GM19025 (cell line): ENCODE measurements at regions not wholly inside any gene's neighbourhood (a gene's known extent, or its start where the extent isn't known, plus 50 kb on each side); places are given as distances from the start of the nearest gene placed in this dataset.
"Not testable (repeated sequence)": the region's sequence is repeated elsewhere in the genome, so short reads cannot be mapped to it uniquely, and the experiment has no call there.

Source experiments
- ATAC-seq: cut with Tn5 transposase; IDR thresholded peaks from one replicate; pipeline ENCODE4 v1.9.1; 2021; ENCODE audit warnings: mild to moderate bottlenecking, low read depth, moderate library complexity; ENCODE audit not compliant: unreplicated experiment

DNA sequence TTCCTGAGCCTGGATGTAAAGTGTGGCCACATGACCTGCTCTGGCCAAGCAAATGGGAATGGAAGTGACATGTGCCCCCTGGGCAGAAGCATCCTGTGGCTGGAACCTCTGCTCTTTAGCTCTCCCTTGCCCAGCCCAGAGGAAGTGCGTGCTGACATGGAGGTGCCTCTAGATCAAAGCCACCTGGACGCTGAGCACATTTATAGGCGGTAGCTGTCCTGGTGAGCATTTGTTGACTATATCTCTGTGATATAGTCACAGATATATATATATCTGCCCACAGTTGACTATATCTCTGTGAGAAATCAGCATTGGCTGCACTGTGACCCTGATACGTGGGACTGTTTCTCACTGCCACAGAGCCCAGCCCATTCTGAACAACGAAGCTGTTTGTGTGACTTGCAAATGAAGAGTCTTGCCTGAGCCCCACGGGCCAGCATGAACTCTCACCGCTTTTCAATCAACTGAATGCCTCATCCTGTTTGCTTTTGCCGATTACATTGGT is 118.8 kb downstream of the C16orf95 start:
- ATAC-seq: no peak

DNA sequence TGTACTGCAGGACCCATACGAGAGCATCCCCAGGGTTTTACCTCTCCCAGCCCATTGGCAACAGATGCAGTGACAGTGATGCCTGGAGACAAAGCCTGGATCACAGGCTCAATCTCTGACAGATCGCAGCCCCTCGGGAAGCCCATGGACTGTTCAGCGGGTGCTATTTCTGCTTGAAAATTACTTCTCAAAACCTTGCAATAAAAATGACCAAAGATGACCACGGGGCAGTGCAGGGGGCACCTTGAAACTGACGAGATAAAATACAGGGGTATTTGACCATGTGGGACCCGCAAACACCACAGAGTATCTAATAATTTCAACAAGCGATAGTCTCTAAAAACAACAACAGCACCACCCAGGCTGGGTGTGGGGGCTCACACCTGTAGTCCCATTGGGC is 118.3 kb downstream of the C16orf95 start:
- no peak for ATAC-seq

DNA sequence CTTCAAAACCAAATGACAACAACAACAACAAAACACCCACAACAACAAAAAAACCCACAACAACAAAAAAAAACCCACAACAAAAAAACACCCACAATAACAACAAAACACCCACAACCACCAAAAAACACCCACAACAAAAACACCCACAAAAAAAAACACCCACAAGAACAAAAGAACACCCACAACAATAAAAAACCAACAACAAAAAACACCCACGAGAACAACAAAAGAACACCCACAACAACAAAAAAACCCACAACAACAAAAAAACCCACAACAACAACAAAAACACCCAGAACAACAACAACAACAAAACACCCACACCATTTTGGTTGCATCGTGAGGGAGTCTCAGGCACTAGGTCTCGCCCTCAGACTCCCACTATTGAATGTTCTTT is 117.8 kb downstream of the C16orf95 start:
- no peak for ATAC-seq

DNA sequence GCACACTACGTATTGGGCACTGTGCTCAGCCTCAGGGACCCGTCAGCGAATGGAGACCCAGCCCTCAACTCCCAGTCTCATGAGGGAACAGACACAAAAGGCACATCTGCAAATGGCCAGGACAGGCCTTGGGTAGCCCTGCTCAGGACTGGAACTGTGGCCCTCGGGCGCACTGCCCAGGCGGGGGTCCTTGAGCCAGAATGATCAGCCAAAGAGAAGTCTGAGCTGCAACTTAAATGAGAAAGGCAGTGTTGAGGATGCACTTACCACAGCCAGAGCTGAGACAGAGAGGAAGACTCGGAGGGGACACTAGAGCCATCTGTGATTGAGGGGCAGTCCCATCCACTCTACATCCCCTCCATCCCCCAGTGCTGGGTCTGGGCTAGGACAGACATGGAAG is 117.3 kb downstream of the C16orf95 start:
- ATAC-seq: no peak

DNA sequence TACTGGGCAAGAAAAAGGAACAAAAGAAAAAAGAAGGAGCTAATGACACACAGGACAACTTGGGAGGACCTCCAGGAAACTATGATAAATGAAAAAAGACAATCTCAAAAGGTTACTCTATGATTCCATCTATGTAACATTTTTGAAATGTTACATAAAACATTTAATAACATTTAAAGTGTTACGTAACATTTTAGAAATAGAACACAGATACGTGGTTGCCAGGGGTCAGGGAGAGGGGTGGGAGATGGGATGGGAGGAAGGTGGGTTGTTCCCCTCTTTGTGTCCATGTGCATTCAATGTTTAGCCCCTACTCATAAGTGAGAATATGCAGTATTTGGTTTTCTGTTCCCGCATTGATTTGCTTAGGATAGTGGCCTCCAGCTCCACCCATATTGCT is 116.6 kb downstream of the C16orf95 start:
- ATAC-seq: no peak

- ATAC-seq: no peak
Measured at GRCh38 chr16:87201052-87201451, 116.1 kb downstream of the C16orf95 start.

DNA sequence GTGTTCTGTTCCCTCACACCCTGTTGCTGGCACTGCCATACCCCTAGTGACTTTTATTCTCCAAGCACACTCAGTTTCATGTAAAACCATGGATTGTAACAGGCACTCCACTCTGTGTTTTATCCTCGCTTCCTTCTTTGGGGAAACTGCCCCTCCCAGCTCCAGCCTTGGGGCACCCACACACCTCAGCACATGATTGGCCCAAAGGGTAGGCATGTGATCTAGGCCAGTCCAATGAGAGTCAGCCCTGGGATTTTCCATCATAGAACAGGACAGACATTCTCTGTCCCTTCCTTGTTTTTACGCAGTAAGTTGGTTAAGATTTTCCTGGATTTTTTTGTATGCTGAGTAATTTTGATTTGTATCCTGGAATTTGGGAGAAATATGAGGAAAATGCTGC is 115.4 kb downstream of the C16orf95 start:
- no peak for ATAC-seq

DNA sequence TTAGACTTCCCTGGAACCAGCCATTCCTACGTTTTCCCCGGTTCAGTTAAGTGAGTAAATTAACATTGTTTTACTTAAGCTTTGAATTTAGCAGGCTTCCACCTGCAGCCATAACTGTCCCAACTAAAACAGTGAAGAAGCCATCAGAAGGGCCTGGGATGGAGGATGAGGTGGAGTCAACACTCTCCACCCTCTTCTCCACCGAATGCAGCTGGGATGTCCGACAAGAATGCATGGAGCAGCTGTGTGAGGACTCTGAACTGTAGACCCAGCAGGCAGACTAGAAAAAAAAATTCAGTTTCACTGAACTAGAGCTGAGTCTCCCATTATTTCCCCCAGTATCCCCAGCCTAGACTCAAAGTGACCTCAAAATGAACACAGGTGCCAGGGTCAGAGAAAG is 114.8 kb downstream of the C16orf95 start:
- ATAC-seq: no peak

DNA sequence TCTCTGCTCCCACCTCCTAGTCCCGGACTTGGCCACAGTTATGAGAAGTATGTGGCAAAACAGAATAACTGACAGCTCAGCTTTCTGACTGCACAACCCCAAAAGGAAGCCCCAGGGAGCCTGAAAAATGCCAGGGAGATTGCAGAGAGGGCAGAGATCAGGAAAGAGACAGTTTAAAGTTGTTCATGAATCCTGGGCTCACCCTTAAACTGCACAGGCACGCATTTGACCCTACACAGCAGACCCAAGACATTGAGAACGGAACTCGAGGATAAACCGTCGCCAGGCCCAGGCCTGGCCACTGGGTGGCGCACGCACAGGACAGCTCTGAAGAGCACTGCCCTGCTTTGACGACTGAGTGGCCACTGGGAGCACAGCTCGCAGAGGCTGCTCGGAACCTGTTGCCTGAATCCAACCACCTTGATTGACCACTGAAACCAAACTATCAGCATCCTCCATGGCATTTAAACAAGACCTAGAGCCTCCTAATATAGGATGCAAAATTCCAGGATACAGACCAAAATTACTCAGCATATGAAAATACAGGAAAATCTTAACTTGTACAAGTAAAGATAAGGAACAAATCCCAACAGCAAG is 114.0 kb downstream of the C16orf95 start:
- no peak for ATAC-seq

GRCh38 chr16:87206646-87207451 is 110.3 kb downstream of the C16orf95 start:
- no peak for ATAC-seq

DNA sequence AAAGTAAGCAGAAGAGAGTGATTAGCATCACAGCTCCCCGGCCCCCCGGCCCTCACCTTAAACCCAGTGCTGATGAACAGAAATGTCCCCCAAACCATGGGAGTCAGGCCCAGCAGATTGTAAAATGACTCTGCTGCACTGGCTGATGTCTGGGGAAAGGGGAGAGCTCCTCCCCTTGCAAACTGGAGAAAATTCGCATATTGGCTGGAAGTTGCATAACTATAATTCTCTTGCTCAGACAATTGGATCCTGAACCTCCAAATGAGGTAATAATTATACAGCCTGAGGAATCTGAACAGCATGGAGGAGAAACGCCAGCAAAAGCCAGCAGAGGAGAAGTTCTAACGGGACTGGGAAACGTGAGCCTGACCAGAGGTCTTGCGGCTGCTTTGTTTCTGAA is 109.7 kb downstream of the C16orf95 start:
- ATAC-seq: no peak

DNA sequence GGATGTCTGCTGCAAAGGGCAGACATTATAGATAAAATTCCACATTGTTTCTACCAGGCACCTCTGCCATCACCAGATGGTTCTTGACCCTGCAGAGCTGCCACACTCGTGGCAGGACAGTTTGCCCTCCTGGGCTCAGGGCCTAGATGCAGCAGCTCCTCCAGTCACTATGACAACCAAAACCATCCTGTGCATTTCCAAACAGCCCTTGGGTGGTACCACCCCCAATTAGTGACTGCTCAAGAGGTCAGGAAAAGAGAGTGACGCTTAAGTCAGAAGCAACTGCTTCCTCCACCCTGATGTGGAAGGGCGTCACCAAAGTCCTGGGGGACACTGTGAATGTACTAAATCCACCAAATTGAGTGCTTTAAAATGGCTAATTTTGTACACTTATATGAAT is 109.2 kb downstream of the C16orf95 start:
- no peak for ATAC-seq

DNA sequence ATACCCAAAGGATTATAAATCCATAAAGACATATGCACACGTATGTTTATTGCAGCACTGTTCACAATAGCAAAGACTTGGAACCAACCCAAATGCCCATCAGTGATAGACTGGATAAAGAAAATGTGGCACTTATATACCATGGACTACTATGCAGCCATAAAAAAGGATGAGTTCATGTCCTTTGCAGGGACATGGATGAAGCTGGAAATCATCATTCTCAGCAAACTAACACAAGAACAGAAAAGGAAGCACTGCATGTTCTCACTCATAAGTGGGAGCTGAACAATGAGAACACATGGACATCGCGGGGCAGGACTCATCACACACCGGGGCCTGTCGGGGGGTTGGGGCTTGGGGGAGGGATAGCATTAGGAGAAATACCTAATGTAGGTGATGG is 108.2 kb downstream of the C16orf95 start:
- ATAC-seq: not testable (repeated sequence)

GRCh38 chr16:87209808-87210512 is 107.2 kb downstream of the C16orf95 start:
- ATAC-seq: no peak

DNA sequence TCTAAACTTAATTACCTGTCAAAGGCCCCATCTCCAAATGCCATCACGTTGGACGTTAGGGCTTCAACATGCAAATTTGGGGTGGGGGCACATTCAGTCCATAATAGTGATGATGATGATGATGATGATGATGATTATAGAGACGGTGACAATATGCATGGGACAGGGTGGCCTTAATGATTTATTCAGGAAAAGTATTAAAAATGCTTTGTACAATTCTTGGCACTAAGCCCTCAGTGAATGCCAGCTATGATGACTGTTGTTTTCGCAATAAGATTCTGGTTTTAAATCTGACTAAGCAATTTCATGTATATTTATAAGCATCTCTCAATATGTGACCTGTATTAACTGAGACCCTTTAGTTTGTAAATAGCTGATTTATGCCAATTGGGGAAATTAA is 106.3 kb downstream of the C16orf95 start:
- no peak for ATAC-seq

- ATAC-seq: no peak
Measured at GRCh38 chr16:87212026-87212425, 105.2 kb downstream of the C16orf95 start.

DNA sequence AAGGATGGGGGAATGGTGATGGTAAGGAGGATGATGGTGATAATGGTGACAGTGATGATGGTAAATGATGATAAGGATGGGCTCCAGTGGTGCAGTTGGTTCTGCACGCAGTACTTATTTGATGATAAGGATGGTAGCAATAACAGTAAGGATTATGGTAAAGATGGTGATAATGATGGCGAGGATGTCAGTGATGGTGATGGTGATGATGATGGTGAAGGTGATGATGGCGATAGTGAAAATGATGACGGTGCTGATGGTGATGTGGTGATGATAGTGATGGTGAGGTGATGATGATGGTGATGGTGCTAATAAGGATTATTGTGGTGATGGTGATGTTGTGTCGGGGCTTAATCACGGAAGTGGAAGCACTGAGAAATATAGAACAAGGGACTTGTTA is 103.7 kb downstream of the C16orf95 start:
- ATAC-seq: no peak

DNA sequence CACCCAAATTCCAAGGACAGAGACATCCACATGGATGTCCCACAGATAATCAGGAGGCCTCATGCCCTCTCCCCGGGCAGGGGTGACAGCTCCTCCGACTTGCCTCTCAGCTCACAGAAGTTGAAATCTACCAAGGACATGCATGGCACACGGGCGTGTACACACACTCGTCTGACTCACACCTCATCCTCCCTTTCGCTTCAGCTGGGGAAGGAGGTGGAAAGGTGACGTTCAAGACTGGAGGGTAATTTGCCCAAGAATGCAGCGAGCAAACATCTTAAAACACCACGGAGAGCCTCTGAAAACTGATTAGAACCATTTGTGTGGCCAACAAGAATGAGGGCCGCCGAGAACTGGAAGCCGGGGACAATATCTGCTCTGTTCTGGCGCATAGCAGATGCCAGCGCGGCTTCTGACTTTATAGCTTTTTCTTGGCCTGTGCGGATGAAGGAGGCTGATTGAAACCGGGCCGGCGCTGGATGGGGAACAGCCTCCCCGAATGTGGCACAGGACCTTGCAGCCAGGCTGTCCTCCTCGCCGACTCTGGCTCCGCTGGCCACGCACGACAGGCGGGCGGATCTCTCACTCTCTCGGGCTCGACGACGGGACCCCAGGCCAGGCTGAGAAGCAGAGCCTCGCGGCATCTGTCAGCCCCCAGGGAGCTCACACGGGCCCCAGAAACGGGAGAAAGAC is 100.9 kb downstream of the C16orf95 start:
- ATAC-seq: no peak

DNA sequence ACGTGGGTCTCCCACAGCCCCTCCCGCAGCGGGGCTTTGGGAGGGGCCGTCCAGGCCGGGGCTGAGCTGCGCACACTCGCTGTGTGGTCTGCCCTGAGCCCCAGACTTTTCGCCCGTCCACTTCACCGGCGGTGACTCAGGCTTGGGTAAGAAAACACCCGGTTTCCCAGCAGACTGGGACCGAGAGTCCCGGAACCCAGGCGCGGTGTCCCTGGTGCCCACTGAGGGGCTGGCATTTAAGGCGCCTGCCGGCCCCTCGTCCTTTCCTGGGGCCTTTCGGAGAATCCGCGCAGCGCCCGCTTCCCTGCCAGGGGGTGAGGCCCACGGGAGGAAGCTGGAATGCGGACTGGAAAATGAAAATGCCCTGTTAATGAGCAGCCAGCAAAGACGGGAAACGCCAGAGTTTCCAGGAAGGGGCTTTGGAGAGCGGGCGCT is 100.3 kb downstream of the C16orf95 start:
- ATAC-seq: no peak

DNA sequence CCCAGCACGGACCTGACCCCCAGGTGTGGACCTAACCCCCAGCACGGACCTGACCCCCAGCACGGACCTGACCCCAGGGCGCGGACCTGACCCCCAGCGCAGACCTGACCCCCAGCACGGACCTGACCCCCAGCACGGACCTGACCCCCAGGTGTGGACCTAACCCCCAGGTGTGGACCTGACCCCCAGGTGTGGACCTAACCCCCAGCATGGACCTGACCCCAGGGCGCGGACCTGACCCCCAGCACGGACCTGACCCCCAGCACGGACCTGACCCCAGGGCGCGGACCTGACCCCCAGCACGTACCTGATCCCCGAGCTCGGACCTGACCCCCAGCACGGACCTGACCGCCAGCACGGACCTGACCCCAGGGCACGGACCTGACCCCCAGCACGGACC is 99.4 kb downstream of the C16orf95 start:
- not testable (repeated sequence) for ATAC-seq
